Nephron progenitor cell (in vitro differentiated cells): ENCODE measurements at regions not wholly inside any gene's neighbourhood (a gene's known extent, or its start where the extent isn't known, plus 50 kb on each side); places are given as distances from the start of the nearest gene placed in this dataset.

Experiments used
- DNase-seq: peaks from one replicate; pipeline ENCODE4 v3.0.0; 2021
- H3K27ac Mint-ChIP-seq: 2 replicates; pipeline ENCODE4 v1.8.0; 2021; ENCODE audit warnings: mild to moderate bottlenecking, moderate library complexity, mixed read lengths
- H3K27me3 Mint-ChIP-seq: 2 replicates; pipeline ENCODE4 v1.8.0; 2021; ENCODE audit warnings: mild to moderate bottlenecking, low read depth, mixed read lengths; ENCODE audit not compliant: poor library complexity
- H3K36me3 Mint-ChIP-seq: 2 replicates; pipeline ENCODE4 v1.8.0; 2021; ENCODE audit warnings: low read depth, mixed read lengths
- H3K4me1 Mint-ChIP-seq: 2 replicates; pipeline ENCODE4 v1.8.0; 2021; ENCODE audit warnings: mixed read lengths
- H3K4me3 Mint-ChIP-seq: 2 replicates; pipeline ENCODE4 v1.8.0; 2021; ENCODE audit warnings: mild to moderate bottlenecking, moderate library complexity, mixed read lengths
- H3K9me3 Mint-ChIP-seq: 2 replicates; pipeline ENCODE4 v1.8.0; 2021; ENCODE audit warnings: mild to moderate bottlenecking, moderate library complexity, mixed read lengths
- CTCF ChIP-seq: fragments of 200-600 bp; sonication (generic); IDR thresholded peaks from 2 replicates; pipeline ENCODE4 v1.5.0; 2021; ENCODE audit warnings: antibody characterized with exemption

GRCh38 chr9:18194316-18194715 is 279.6 kb upstream of the ADAMTSL1 start:
- H3K4me1 Mint-ChIP-seq, result no peaks in the 10 kb centered on the region
- H3K9me3 Mint-ChIP-seq, result no peaks in the 10 kb centered on the region
- H3K4me3 Mint-ChIP-seq, result no peak overlapping the region
- DNase-seq, result no peak
- H3K27ac Mint-ChIP-seq, result no peak overlapping the region
- TF ChIP-seq CTCF, result no peak
- H3K36me3 Mint-ChIP-seq, result no peaks in the 10 kb centered on the region
- no peaks in the 10 kb centered on the region for H3K27me3 Mint-ChIP-seq

- Mint-ChIP-seq H3K27me3 (no peaks in the 10 kb centered on the region), H3K27ac (no peak overlapping the region), H3K36me3 (no peaks in the 10 kb centered on the region), H3K9me3 (no peaks in the 10 kb centered on the region), H3K4me3 (no peak overlapping the region), H3K4me1 (no peaks in the 10 kb centered on the region)
- DNase-seq, result no peak
- TF ChIP-seq CTCF, result no peak
Observed at GRCh38 chr9:18195223-18195622, 278.7 kb upstream of the ADAMTSL1 start.

- H3K27me3 Mint-ChIP-seq, result no peaks in the 10 kb centered on the region
- H3K9me3 Mint-ChIP-seq, result no peaks in the 10 kb centered on the region
- H3K4me3 Mint-ChIP-seq, result no peak overlapping the region
- no peaks in the 10 kb centered on the region for H3K36me3 Mint-ChIP-seq
- TF ChIP-seq CTCF, result no peak
- no peaks in the 10 kb centered on the region for H3K4me1 Mint-ChIP-seq
- DNase-seq, result no peak
- no peak overlapping the region for H3K27ac Mint-ChIP-seq
Observed at GRCh38 chr9:18202924-18203323, 271.0 kb upstream of the ADAMTSL1 start.

GRCh38 chr9:18207735-18208134 is 266.2 kb upstream of the ADAMTSL1 start:
- H3K4me3 Mint-ChIP-seq, result no peak overlapping the region

GRCh38 chr9:18208166-18209059 is 265.5 kb upstream of the ADAMTSL1 start:
- DNase-seq, result peak; percentile 41
- Mint-ChIP-seq H3K27me3 (no peaks in the 10 kb centered on the region), H3K36me3 (no peaks in the 10 kb centered on the region), H3K27ac (no peak overlapping the region), H3K9me3 (no peaks in the 10 kb centered on the region), H3K4me1 (peaks cover 21% of the 10 kb centered on the region), H3K4me3 (no peak overlapping the region)
- TF ChIP-seq CTCF, result peak; percentile 64

More at GRCh38 chr9:18207735-18208134, 266.2 kb upstream of the ADAMTSL1 start:
- peaks cover 15% of the 10 kb centered on the region for H3K4me1 Mint-ChIP-seq
- no peaks in the 10 kb centered on the region for H3K27me3 Mint-ChIP-seq
- H3K9me3 Mint-ChIP-seq, result no peaks in the 10 kb centered on the region
- no peak overlapping the region for H3K27ac Mint-ChIP-seq
- no peak for TF ChIP-seq CTCF
- no peak for DNase-seq
- no peaks in the 10 kb centered on the region for H3K36me3 Mint-ChIP-seq

- peaks cover 32% of the 10 kb centered on the region for H3K4me1 Mint-ChIP-seq
- H3K9me3 Mint-ChIP-seq, result no peaks in the 10 kb centered on the region
- no peak overlapping the region for H3K27ac Mint-ChIP-seq
- no peak for DNase-seq
- no peaks in the 10 kb centered on the region for H3K36me3 Mint-ChIP-seq
- H3K27me3 Mint-ChIP-seq, result no peaks in the 10 kb centered on the region
- no peak overlapping the region for H3K4me3 Mint-ChIP-seq
- TF ChIP-seq CTCF, result no peak
Observed at GRCh38 chr9:18215626-18216025, 258.3 kb upstream of the ADAMTSL1 start.
